RWPE1 (cell line): ENCODE measurements at regions not wholly inside any gene's neighbourhood (a gene's known extent, or its start where the extent isn't known, plus 50 kb on each side); places are given as distances from the start of the nearest gene placed in this dataset.

Experiments
- CTCF ChIA-PET: fragments of 350-600 bp; sonication (Branson Sonifier 250); formaldehyde crosslinking; extraction: SDS; loops from one replicate; lab custom pipeline; 2021; lab: Yijun Ruan, JAX
- POLR2A ChIA-PET: fragments of 400-600 bp; formaldehyde crosslinking; extraction: SDS; loops from one replicate; lab custom pipeline; 2020; ENCODE audit warnings: antibody characterized with exemption; ENCODE audit not compliant: low non-redundant PET; lab: Yijun Ruan, JAX
- DNase-seq: peaks from one replicate; pipeline ENCODE4 v3.0.0; 2012; ENCODE audit warnings: low spot score
- H3K27ac ChIP-seq: fragments of 450-650 bp; 2 replicates; pipeline ENCODE4 v1.5.1; 2017
- TF ChIP-seq, protein P1 (sequence below): fragments of 450-650 bp; conservative IDR thresholded peaks from 2 replicates; pipeline ENCODE4 v1.5.1; 2017; ENCODE audit warnings: low read depth, mild to moderate bottlenecking

DNA sequence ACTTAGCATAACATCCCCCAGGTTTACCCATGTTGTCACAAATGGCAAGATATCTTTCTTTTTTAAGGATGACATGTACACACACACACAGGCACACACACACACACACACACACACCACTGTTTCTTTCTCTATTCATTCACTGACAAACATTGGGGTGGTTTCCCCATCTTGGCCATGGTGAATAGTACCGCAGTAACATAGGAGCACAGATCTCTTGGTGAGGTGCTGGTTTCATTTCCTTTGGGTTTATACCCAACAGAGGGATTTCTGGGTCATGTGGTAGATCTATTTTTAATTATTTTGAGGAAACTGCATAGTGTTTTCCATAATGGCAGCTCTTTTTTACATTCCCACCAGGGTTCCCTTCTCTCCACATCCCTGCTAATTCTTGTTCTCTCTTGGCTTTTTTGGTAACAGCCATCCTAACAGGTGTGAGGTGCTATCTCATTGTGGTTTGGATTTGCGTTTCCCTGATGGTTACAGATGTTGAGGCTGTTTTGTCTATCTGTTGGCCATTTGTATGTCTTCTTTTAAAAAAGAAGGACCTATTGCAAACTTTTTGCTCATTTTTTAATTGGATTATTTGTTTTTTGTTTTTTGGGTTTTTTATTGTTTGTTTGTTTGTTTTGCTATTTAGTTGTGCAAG lies 251.7 kb upstream of the IRS2 start:
- ChIA-PET CTCF (no interaction called here), POLR2A (no interaction called here)
- no peak overlapping the region for H3K27ac ChIP-seq
- no peak for DNase-seq
- TF ChIP-seq, protein P1, sequence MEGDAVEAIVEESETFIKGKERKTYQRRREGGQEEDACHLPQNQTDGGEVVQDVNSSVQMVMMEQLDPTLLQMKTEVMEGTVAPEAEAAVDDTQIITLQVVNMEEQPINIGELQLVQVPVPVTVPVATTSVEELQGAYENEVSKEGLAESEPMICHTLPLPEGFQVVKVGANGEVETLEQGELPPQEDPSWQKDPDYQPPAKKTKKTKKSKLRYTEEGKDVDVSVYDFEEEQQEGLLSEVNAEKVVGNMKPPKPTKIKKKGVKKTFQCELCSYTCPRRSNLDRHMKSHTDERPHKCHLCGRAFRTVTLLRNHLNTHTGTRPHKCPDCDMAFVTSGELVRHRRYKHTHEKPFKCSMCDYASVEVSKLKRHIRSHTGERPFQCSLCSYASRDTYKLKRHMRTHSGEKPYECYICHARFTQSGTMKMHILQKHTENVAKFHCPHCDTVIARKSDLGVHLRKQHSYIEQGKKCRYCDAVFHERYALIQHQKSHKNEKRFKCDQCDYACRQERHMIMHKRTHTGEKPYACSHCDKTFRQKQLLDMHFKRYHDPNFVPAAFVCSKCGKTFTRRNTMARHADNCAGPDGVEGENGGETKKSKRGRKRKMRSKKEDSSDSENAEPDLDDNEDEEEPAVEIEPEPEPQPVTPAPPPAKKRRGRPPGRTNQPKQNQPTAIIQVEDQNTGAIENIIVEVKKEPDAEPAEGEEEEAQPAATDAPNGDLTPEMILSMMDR: no peak

DNA sequence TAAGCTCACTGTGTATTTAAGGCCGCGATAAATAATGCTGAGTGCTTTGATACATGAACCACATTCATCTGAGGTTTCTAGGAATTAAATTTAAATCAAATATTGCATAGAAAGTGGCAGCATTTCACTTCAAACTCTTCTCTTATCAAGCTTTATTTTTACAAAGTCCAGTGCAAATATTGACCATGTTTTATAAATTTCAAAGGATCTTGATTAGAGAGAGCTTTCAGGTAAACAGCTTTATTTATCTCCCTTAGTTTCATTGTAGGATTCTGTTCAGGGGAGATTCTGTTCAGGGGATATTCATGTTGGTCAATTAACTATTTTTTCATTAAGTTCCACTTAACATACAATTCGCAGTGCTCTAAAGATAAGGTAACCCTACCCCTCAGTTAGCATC lies 249.7 kb upstream of the IRS2 start:
- TF ChIP-seq, protein P1: no peak
- POLR2A ChIA-PET: no interaction called here
- no peak for DNase-seq
- CTCF ChIA-PET: no interaction called here
- H3K27ac ChIP-seq: no peak overlapping the region

GRCh38 chr13:110034031-110034549 lies 247.7 kb upstream of the IRS2 start:
- CTCF ChIA-PET: no interaction called here
- no peak overlapping the region for H3K27ac ChIP-seq
- no peak for DNase-seq
- TF ChIP-seq, protein P1: no peak
- POLR2A ChIA-PET: no interaction called here

- no peak for DNase-seq
- H3K27ac ChIP-seq: no peak overlapping the region
- POLR2A ChIA-PET: no interaction called here
- CTCF ChIA-PET: no interaction called here
- TF ChIP-seq, protein P1: no peak
These were observed 246.6 kb upstream of the IRS2 start for GRCh38 chr13:110032969-110033368.

GRCh38 chr13:110030394-110030928 lies 244.1 kb upstream of the IRS2 start:
- no peak for DNase-seq
- CTCF ChIA-PET: no interaction called here
- H3K27ac ChIP-seq: no peak overlapping the region
- TF ChIP-seq, protein P1: no peak
- POLR2A ChIA-PET: no interaction called here

- CTCF ChIA-PET: no interaction called here
- TF ChIP-seq, protein P1: no peak
- H3K27ac ChIP-seq: no peak overlapping the region
- no peak for DNase-seq
- POLR2A ChIA-PET: no interaction called here
These were observed 242.6 kb upstream of the IRS2 start for GRCh38 chr13:110028838-110029621.
